ENCODE measurements at regions not wholly inside any gene's neighbourhood (a gene's known extent, or its start where the extent isn't known, plus 50 kb on each side); places are given as distances from the start of the nearest gene placed in this dataset.

DNA sequence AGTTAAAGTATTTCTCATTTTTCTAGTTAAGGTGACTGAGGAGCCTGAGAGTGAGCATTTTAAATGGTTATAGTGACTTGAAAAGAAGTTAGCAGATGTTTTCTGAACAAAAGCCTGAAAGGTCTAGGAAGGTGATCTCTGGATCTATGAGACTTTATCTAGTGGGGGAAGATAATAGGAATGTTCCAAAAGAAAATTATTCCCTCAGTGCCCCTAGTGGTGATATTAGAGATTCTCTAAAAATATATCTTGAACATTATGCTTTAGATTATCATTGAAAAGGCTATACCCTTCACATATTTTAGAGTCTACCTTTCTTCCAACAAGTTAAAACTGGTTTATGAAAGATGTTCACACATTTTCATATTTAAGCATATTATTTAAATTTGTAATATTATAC, 69.0 kb upstream of the SPANXN1 start:
- ChIA-PET CTCF (no interaction called here), POLR2A (no interaction called here)
- Histone ChIP-seq H3K27ac (ENCODE audit: low read depth in 2 of 2, low read length in 1 of 2) (no peak overlapping the region), H3K36me3 (replicated peaks in 1 of 2; ENCODE audit: control insufficient read depth in 1 of 2, insufficient read depth in 2 of 2, low read length in 1 of 2) (no peaks in the 10 kb centered on the region), H3K4me3 (ENCODE audit: low read depth in 2 of 2, low read length in 1 of 2) (no peak overlapping the region), H3K4me1 (ENCODE audit: control insufficient read depth in 1 of 2, insufficient read depth in 2 of 2, low read depth in 1 of 2, low read length in 1 of 2) (no peaks in the 10 kb centered on the region), H4K20me1 (ENCODE audit: insufficient read depth) (no peaks in the 10 kb centered on the region), H3K9me3 (no peaks in the 10 kb centered on the region), H3K9me2 (no peaks in the 10 kb centered on the region), H3K27me3 (ENCODE audit: insufficient read depth) (no peaks in the 10 kb centered on the region), H3K4me2 (no peak overlapping the region), H3K79me2 (ENCODE audit: insufficient read depth) (no peaks in the 10 kb centered on the region), H3K9ac (no peak overlapping the region), H3F3A (replicated peaks; ENCODE audit: insufficient read depth) (no peaks in the 10 kb centered on the region), H2AFZ (ENCODE audit: low read depth) (no peak overlapping the region)
- TF ChIP-seq, protein P1, sequence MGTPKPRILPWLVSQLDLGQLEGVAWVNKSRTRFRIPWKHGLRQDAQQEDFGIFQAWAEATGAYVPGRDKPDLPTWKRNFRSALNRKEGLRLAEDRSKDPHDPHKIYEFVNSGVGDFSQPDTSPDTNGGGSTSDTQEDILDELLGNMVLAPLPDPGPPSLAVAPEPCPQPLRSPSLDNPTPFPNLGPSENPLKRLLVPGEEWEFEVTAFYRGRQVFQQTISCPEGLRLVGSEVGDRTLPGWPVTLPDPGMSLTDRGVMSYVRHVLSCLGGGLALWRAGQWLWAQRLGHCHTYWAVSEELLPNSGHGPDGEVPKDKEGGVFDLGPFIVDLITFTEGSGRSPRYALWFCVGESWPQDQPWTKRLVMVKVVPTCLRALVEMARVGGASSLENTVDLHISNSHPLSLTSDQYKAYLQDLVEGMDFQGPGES (IDR thresholded peaks at IDR 0.05; ENCODE audit: low read depth, low read length) = no peak
- TF ChIP-seq, protein P2, sequence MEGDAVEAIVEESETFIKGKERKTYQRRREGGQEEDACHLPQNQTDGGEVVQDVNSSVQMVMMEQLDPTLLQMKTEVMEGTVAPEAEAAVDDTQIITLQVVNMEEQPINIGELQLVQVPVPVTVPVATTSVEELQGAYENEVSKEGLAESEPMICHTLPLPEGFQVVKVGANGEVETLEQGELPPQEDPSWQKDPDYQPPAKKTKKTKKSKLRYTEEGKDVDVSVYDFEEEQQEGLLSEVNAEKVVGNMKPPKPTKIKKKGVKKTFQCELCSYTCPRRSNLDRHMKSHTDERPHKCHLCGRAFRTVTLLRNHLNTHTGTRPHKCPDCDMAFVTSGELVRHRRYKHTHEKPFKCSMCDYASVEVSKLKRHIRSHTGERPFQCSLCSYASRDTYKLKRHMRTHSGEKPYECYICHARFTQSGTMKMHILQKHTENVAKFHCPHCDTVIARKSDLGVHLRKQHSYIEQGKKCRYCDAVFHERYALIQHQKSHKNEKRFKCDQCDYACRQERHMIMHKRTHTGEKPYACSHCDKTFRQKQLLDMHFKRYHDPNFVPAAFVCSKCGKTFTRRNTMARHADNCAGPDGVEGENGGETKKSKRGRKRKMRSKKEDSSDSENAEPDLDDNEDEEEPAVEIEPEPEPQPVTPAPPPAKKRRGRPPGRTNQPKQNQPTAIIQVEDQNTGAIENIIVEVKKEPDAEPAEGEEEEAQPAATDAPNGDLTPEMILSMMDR (IDR thresholded peaks at IDR 0.05) = peak; percentile 59
- DNase-seq = peak; percentile 2

DNA sequence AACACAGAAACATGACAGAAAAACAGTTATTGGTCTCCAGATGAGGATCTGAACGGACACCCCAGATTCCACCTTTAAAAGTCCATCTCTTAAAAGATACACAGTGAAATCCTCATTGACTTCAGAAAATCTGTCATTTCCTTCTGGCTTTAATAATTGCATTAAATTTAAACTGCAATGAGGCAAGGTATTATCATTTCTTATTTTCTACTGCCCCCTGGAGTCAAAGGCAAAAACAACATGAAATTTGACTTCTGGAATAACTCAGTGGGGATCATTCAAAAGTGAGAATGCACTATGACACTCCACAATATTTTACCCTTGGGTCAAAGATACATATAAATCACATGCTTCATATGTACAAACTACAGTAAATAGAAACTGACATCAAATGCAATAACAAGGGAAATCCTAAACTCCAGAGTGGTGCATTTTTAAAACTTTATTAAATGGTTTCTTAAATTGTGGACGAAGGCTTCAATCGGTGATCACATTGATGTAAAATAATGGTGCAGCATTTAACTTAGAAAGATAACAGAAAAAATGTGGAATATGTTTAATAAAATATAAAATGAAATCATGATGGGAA, 56.4 kb upstream of the SPANXN1 start:
- POLR2A ChIA-PET = no interaction called here
- CTCF ChIA-PET = no interaction called here

More for the DNA sequence above, 56.4 kb upstream of the SPANXN1 start:
- WGBS (ENCODE audit: low lambda C conversion rate) = 21% methylated on average over 3 of the region's 3 CpGs
- no peaks in the 10 kb centered on the region for H3K9me2 ChIP-seq
- H3K36me3 ChIP-seq (replicated peaks in 1 of 2; ENCODE audit: control insufficient read depth in 1 of 2, insufficient read depth in 2 of 2, low read length in 1 of 2) = no peaks in the 10 kb centered on the region
- H3K9me3 ChIP-seq = no peaks in the 10 kb centered on the region
- TF ChIP-seq, protein P3, sequence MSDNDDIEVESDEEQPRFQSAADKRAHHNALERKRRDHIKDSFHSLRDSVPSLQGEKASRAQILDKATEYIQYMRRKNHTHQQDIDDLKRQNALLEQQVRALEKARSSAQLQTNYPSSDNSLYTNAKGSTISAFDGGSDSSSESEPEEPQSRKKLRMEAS (IDR thresholded peaks at IDR 0.05; ENCODE audit: low read depth) = no peak
- TF ChIP-seq SMC3 (IDR thresholded peaks at IDR 0.05; ENCODE audit: low read depth, low read length) (peak; percentile 32), YY1 (IDR thresholded peaks at IDR 0.05; ENCODE audit: low read depth) (no peak), RAD21 (IDR thresholded peaks at IDR 0.05; ENCODE audit: low read length) (peak; percentile 73)
- TF ChIP-seq, protein P2 (IDR thresholded peaks at IDR 0.05) = peak; percentile 73
- no peaks in the 10 kb centered on the region for H3F3A ChIP-seq (replicated peaks; ENCODE audit: insufficient read depth)
- peak; percentile 12 for DNase-seq
- no peaks in the 10 kb centered on the region for H3K27me3 ChIP-seq (ENCODE audit: insufficient read depth)
- H3K27ac ChIP-seq (ENCODE audit: low read depth in 2 of 2, low read length in 1 of 2) = no peak overlapping the region
- H4K20me1 ChIP-seq (ENCODE audit: insufficient read depth) = no peaks in the 10 kb centered on the region
- no peaks in the 10 kb centered on the region for H3K4me1 ChIP-seq (ENCODE audit: control insufficient read depth in 1 of 2, insufficient read depth in 2 of 2, low read depth in 1 of 2, low read length in 1 of 2)
- H3K4me2 ChIP-seq = no peak overlapping the region
- no peak overlapping the region for H3K9ac ChIP-seq
- H3K79me2 ChIP-seq (ENCODE audit: insufficient read depth) = no peaks in the 10 kb centered on the region
- H3K4me3 ChIP-seq (ENCODE audit: low read depth in 2 of 2, low read length in 1 of 2) = no peak overlapping the region
- no peak overlapping the region for H2AFZ ChIP-seq (ENCODE audit: low read depth)

All from SK-N-SH (cell line).